ENCODE measurements at regions not wholly inside any gene's neighbourhood (a gene's known extent, or its start where the extent isn't known, plus 50 kb on each side); places are given as distances from the start of the nearest gene placed in this dataset.

DNA sequence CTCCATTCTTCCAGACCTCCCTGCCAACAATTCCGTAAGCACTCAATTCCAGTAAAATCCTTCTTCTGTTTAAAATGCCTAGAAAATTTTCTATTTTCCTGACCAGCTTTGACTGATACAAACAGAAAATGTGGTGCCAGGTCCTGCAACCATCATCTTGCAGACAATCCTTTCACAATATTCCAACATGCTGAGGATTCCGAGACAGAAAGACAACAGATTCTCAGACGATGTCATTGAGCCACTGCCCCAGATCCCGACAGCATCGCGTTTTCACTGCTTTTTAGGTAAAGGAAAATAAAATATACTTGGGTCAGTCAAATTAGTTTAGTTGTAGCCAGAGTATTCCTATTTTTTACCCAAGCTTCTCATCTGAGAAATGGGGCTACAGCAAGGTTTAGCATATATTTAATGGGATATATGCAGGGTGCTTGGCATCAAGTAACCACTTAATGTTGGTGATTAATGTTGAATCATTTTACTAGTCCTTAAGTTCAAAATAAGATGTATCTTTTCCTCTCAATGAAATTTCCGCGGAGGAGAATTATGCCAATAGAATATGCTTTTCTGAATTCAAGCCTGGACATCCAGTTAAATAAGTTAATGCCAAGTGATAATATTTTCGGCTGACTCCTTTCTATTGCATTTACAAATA lies 866.6 kb downstream of the SLC4A3 start:
- no peaks in the 10 kb centered on the region for H4K20me1 ChIP-seq
- TF ChIP-seq Cebpa-rat (IDR thresholded peaks at IDR 0.05): no peak

DNA sequence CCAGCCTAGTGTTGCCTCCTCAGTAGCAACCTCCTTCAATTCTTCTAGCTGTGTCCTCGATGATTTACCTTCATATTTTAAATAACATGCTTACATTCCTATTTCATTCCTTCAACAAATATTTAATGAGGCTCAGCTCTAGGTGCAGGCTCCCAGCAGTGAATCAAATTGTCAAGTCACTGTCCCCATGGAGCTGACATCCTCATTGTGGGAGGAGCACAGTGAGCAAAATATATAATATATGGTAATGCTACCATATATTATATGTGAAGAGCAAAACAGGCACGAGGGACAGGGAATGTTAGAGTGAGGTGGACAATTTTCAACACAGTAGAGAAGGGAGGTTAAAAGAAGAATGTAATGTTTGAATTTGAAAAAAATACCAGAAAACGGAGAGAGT lies 869.1 kb downstream of the SLC4A3 start:
- H4K20me1 ChIP-seq: no peaks in the 10 kb centered on the region

More for the DNA sequence above, 866.6 kb downstream of the SLC4A3 start:
- Histone ChIP-seq H3K4me2 (no peak overlapping the region), H3K27ac (no peak overlapping the region), H3K4me1 (peaks cover 0 to 8% (median 0%) of the 10 kb centered on the region in 10 experiments; a peak in 2 of 20 replicates), H3K4me3 (no peak overlapping the region), H3K9ac (no peak overlapping the region), H3K9me3 (replicated peaks in 1 of 11) (no peaks in the 10 kb centered on the region), H3K27me3 (no peaks in the 10 kb centered on the region), H3K36me3 (no peaks in the 10 kb centered on the region)

DNA sequence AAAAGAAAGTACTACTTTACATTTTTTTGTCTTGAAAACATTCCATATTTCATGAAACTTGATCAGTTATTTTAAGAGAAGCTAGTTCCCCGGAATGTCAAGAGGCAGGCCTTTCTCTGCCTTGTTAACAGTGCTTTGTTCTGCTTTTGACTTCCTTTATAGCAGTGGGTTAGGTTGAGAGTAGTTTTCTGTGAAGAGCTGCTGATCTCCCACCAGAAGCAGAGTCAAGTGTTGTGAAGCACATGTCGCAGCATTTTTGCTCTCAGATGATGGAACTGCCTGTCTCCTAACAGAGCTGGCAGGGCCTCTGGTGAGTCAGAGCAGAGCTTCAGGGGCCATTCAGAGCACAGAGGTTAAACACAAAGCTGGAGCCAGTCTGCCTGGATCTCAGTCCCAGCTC lies 871.8 kb downstream of the SLC4A3 start:
- Histone ChIP-seq H3K36me3 (no peaks in the 10 kb centered on the region), H3K4me1 (peaks cover 0 to 16% (median 0%) of the 10 kb centered on the region in 10 experiments; a peak in 2 of 20 replicates), H3K4me3 (no peak overlapping the region), H4K20me1 (no peaks in the 10 kb centered on the region), H3K27ac (no peak overlapping the region; a peak in 1 of 22 replicates), H3K4me2 (peak overlapping the region in 2 of 11 experiments; percentile 23 to 39; a peak in 3 of 22 replicates), H3K27me3 (no peaks in the 10 kb centered on the region), H3K9me3 (replicated peaks in 1 of 11) (peaks cover 0 to 19% (median 10%) of the 10 kb centered on the region in 11 experiments; a peak in 13 of 22 replicates), H3K9ac (no peak overlapping the region)
- no peak for TF ChIP-seq Cebpa-rat (IDR thresholded peaks at IDR 0.05)

More for the DNA sequence above, 869.1 kb downstream of the SLC4A3 start:
- Histone ChIP-seq H3K4me2 (no peak overlapping the region), H3K9ac (no peak overlapping the region), H3K36me3 (no peaks in the 10 kb centered on the region), H3K27ac (no peak overlapping the region), H3K9me3 (replicated peaks in 1 of 11) (peaks cover 0 to 10% (median 7%) of the 10 kb centered on the region in 11 experiments; a peak in 13 of 22 replicates), H3K27me3 (no peaks in the 10 kb centered on the region), H3K4me3 (no peak overlapping the region), H3K4me1 (peaks cover 0 to 16% (median 0%) of the 10 kb centered on the region in 10 experiments; a peak in 2 of 20 replicates)
- no peak for TF ChIP-seq Cebpa-rat (IDR thresholded peaks at IDR 0.05)

DNA sequence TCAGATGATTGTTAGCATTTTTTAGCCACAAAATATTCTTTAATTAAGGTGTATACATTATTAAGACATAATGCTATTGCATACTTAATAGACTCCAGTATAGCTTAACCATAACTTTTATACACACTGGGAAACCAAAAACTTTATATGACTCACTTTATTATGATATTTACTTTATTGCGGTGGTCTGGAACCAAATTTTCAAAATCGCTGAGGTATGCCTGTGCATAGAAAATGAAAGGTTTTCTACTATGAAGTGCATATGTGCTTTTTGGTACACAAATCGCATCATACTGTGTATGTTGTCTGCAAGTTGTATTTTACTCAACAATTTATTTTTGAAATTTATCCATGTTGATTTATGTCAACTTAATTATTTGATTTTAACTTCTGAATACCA lies 875.1 kb downstream of the SLC4A3 start:
- TF ChIP-seq Cebpa-rat (IDR thresholded peaks at IDR 0.05): no peak
- Histone ChIP-seq H3K4me3 (no peak overlapping the region), H3K36me3 (no peaks in the 10 kb centered on the region), H4K20me1 (no peaks in the 10 kb centered on the region), H3K27ac (no peak overlapping the region), H3K4me1 (peaks cover 0 to 22% (median 0%) of the 10 kb centered on the region in 10 experiments; a peak in 2 of 20 replicates), H3K9me3 (replicated peaks in 1 of 11) (peaks cover 0 to 19% (median 10%) of the 10 kb centered on the region in 11 experiments; a peak in 13 of 22 replicates), H3K27me3 (no peaks in the 10 kb centered on the region), H3K9ac (no peak overlapping the region), H3K4me2 (no peak overlapping the region)

DNA sequence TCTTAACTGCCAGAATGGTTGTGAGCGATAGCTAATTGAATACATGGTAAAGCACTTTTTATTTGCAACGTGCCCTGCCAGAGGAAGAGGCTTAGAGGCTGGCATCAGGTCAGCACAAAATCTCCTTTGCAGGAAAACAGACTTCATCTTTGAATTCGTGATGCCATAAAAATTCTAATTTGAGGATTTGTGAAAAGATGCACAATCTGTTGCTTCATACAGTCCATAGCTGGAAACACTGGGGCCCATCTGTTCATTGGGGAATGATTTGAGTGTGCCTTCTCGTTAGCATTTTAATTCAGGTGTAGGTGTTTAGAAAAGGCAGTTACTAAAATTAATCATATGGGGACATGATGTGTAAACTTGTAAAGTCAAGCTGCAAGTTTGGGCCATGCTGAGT lies 876.0 kb downstream of the SLC4A3 start:
- peaks cover 0 to 19% (median 0%) of the 10 kb centered on the region in 10 experiments; a peak in 2 of 20 replicates for H3K4me1 ChIP-seq
- no peak for TF ChIP-seq Cebpa-rat (IDR thresholded peaks at IDR 0.05)
- peaks cover 0 to 19% (median 10%) of the 10 kb centered on the region in 11 experiments; a peak in 13 of 22 replicates for H3K9me3 ChIP-seq (replicated peaks in 1 of 11)
- no peaks in the 10 kb centered on the region for H3K27me3 ChIP-seq
- H4K20me1 ChIP-seq: no peaks in the 10 kb centered on the region
- H3K27ac ChIP-seq: no peak overlapping the region
- no peak overlapping the region for H3K9ac ChIP-seq
- no peak overlapping the region for H3K4me2 ChIP-seq
- H3K4me3 ChIP-seq: no peak overlapping the region
- H3K36me3 ChIP-seq: no peaks in the 10 kb centered on the region

DNA sequence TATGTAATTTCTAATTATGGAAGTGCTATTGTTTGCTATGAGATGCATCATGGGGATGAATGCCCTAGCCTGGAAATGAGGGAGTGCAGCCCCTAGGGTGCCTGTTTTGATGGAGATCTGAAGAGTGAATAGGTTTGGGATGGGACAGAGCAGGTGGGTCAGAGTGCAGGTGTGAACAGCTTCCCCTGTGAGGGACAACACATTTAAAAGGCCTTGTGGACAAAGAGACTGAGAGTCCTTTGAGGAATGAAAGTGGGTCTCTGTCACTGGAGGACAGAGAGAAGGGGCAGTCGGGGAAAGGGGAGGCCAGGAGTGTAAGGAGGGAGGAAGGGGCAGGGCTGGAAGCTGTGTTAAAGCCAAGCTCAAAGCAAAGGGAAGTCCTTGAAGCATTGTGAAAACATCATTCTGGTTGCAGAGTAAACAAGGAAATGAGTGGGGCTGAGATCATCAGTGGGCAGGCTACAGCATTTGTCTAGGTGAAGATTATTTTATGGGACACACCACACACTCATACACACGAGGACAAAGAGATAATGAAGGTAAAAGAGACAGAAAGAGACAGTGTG lies 877.6 kb downstream of the SLC4A3 start:
- Histone ChIP-seq H3K27ac (0 out of 22 replicates have a peak overlapping the region, but pooled peaks of 1 of the 11 experiments have one; percentile 29), H3K9ac (no peak overlapping the region), H3K4me1 (peaks cover 0 to 7% (median 0%) of the 10 kb centered on the region in 10 experiments; a peak in 1 of 20 replicates), H3K4me2 (peak overlapping the region in 1 of 11 experiments; percentile 35; a peak in 2 of 22 replicates), H3K36me3 (no peaks in the 10 kb centered on the region), H3K4me3 (no peak overlapping the region), H3K27me3 (no peaks in the 10 kb centered on the region), H4K20me1 (no peaks in the 10 kb centered on the region), H3K9me3 (replicated peaks in 1 of 11) (peaks cover 0 to 19% (median 10%) of the 10 kb centered on the region in 11 experiments; a peak in 13 of 22 replicates)
- no peak for TF ChIP-seq Cebpa-rat (IDR thresholded peaks at IDR 0.05)

DNA sequence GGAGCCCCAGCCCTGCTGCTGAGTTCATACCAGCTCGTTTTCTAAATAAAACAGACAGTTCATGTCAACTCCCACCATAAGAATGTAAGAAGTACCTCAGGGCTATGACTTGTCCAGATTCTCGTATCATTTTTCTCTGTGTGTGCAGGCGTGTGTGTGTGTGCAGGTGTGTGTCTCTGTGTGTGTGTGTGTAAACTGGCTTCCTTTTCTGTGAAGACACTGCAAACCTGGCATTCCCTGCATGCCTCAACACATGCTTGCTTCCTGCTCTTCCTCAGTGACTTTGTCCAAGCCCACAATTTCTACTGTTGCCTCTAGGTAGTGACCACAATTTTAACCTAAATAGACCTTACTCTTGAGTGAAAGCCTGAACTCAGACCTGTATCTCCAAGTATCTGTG lies 879.0 kb downstream of the SLC4A3 start:
- no peak overlapping the region for H3K4me2 ChIP-seq
- H3K27me3 ChIP-seq: no peaks in the 10 kb centered on the region
- no peaks in the 10 kb centered on the region for H4K20me1 ChIP-seq
- H3K36me3 ChIP-seq: no peaks in the 10 kb centered on the region
- peaks cover 0 to 9% (median 3%) of the 10 kb centered on the region in 11 experiments; a peak in 12 of 22 replicates for H3K9me3 ChIP-seq (replicated peaks in 1 of 11)
- H3K27ac ChIP-seq: no peak overlapping the region
- peaks cover 0 to 7% (median 0%) of the 10 kb centered on the region in 10 experiments; a peak in 1 of 20 replicates for H3K4me1 ChIP-seq
- H3K9ac ChIP-seq: no peak overlapping the region
- TF ChIP-seq Cebpa-rat (IDR thresholded peaks at IDR 0.05): no peak
- no peak overlapping the region for H3K4me3 ChIP-seq

DNA sequence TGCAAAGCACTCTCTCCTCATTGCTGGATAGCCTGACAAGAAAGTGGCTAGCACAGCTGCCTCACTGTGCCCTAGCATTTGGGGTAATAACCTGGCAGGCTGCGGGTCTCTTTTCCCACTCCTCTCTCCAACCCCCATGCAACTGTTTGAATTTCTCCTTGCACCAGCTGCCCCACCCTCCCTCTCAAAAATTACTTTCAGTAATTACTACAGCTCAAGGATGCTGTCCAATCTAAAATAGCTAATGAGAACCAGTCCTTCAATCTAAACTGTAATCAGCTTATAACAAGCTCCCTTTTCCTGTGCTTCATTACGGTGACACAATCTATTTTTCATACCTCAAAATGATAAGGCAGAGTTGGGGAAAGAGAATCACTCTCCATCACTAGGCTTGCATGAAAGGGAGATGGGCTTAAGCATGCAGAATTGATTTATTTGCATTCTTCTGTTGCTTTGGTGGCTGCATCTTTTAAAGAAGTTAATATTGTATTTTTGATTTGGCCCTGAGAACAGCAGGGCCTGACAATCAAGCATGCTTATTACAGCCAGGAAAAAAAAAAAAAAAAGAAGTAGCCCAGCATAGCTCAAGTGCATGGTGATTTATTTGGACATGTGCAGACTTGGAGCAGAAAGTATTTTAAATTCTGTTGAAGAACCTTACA lies 881.8 kb downstream of the SLC4A3 start:
- TF ChIP-seq Cebpa-rat (IDR thresholded peaks at IDR 0.05): no peak

DNA sequence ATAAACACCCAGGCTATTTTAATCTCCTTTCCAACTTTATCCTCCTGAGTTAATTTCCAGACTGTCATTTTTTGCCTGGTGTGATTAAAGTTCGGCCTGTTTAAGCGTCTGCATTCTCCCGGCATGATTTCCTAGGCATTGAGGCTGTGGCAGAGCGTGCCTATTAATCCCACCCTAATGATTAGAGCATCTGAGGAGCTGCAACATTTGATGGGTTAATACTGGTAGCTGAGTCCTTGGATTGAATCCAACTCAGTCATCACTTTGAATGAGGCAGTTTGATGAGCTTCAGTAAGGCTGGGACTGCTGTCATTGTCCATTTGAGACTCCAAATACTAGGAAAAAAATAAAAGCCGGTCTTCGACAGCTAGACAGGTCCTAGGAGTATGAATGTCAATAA lies 882.5 kb downstream of the SLC4A3 start:
- Histone ChIP-seq H3K36me3 (no peaks in the 10 kb centered on the region), H3K9ac (no peak overlapping the region), H3K4me2 (no peak overlapping the region), H3K4me1 (peaks cover 0 to 5% (median 0%) of the 10 kb centered on the region in 10 experiments; a peak in 1 of 20 replicates), H3K27ac (no peak overlapping the region), H4K20me1 (no peaks in the 10 kb centered on the region), H3K4me3 (no peak overlapping the region), H3K9me3 (replicated peaks in 1 of 11) (no peaks in the 10 kb centered on the region), H3K27me3 (no peaks in the 10 kb centered on the region)
- TF ChIP-seq Cebpa-rat (IDR thresholded peaks at IDR 0.05): no peak

More for the DNA sequence above, 881.8 kb downstream of the SLC4A3 start:
- peaks cover 0 to 7% (median 0%) of the 10 kb centered on the region in 10 experiments; a peak in 1 of 20 replicates for H3K4me1 ChIP-seq
- no peak overlapping the region for H3K4me3 ChIP-seq
- no peak overlapping the region for H3K4me2 ChIP-seq
- no peaks in the 10 kb centered on the region for H3K27me3 ChIP-seq
- no peaks in the 10 kb centered on the region for H4K20me1 ChIP-seq
- no peaks in the 10 kb centered on the region for H3K9me3 ChIP-seq (replicated peaks in 1 of 11)
- H3K36me3 ChIP-seq: no peaks in the 10 kb centered on the region
- no peak overlapping the region for H3K27ac ChIP-seq
- no peak overlapping the region for H3K9ac ChIP-seq
